Caco-2 (cell line): ENCODE measurements at regions not wholly inside any gene's neighbourhood (a gene's known extent, or its start where the extent isn't known, plus 50 kb on each side); places are given as distances from the start of the nearest gene placed in this dataset.

Experiments used
- BruUV-seq: library from RNA; stranded (reverse); fragments of 400-500 nt; replicated peaks from 2 replicates; lab custom pipeline; 2021; lab: Mats Ljungman, UMichigan
- CTCF ChIA-PET: fragments of 300-600 bp; sonication (Branson Sonifier 250); formaldehyde crosslinking; loops from one replicate; lab custom pipeline; 2022; ENCODE audit warnings: antibody characterized with exemption; lab: Charles Lee
- POLR2A ChIA-PET: fragments of 300-600 bp; sonication (Branson Sonifier 250); formaldehyde crosslinking; loops from one replicate; lab custom pipeline; 2022; ENCODE audit warnings: antibody characterized with exemption; lab: Charles Lee
- DNase-seq, 2 experiments: peaks; one replicate each; pipeline versions ENCODE4 v3.0.0 to v3.0.0-alpha.2; 2020 to 2022
- H3K27me3 ChIP-seq: replicated peaks from 2 replicates; pipeline ENCODE4 v1.6.0; 2011; ENCODE audit warnings: low read length; ENCODE audit not compliant: control insufficient read depth, insufficient read depth
- H3K36me3 ChIP-seq: 2 replicates; pipeline ENCODE4 v1.5.1; 2011; ENCODE audit warnings: low read length; ENCODE audit not compliant: control insufficient read depth, insufficient read depth
- H3K4me1 ChIP-seq: fragments of 250-450 bp; sonication (Bioruptor Pico); 2 replicates; pipeline ENCODE4 v1.5.1; 2020; ENCODE audit warnings: mild to moderate bottlenecking
- H3K4me3 ChIP-seq: 2 replicates; pipeline ENCODE4 v1.5.1; 2011; ENCODE audit warnings: low read depth, mild to moderate bottlenecking, control low read depth, low read length
- H3K9me3 ChIP-seq: fragments of 250-450 bp; sonication (Bioruptor Pico); 2 replicates; pipeline ENCODE4 v1.5.1; 2020; ENCODE audit warnings: mild to moderate bottlenecking, moderate library complexity
- H3K27ac Mint-ChIP-seq: one replicate; pipeline ENCODE4 v1.8.0; 2022; ENCODE audit warnings: mixed read lengths; ENCODE audit not compliant: unreplicated experiment
- H3K27me3 Mint-ChIP-seq: one replicate; pipeline ENCODE4 v1.8.0; 2022; ENCODE audit warnings: mixed read lengths; ENCODE audit not compliant: insufficient read depth, unreplicated experiment
- H3K36me3 Mint-ChIP-seq: one replicate; pipeline ENCODE4 v1.8.0; 2022; ENCODE audit warnings: mild to moderate bottlenecking, mixed read lengths; ENCODE audit not compliant: insufficient read depth, unreplicated experiment
- H3K4me1 Mint-ChIP-seq: one replicate; pipeline ENCODE4 v1.8.0; 2022; ENCODE audit warnings: low read depth, mixed read lengths; ENCODE audit not compliant: unreplicated experiment
- H3K4me3 Mint-ChIP-seq: one replicate; pipeline ENCODE4 v1.8.0; 2022; ENCODE audit warnings: mild to moderate bottlenecking, moderate library complexity, mixed read lengths; ENCODE audit not compliant: unreplicated experiment
- H3K9me3 Mint-ChIP-seq: one replicate; pipeline ENCODE4 v1.8.0; 2022; ENCODE audit warnings: mixed read lengths; ENCODE audit not compliant: unreplicated experiment
- intact Hi-C: fragments of 100-400 bp; cut with micrococcal nuclease; formaldehyde crosslinking; loops from one replicate; pipeline ENCODE4 v1.10.0; 2022; ENCODE audit not compliant: unreplicated experiment
- TF ChIP-seq, protein P1 (sequence below), 2 experiments: fragments of 200-600 bp in 1 of 2; IDR thresholded peaks; 1 replicate in 1 of 2; 2 replicates in 1 of 2; pipeline versions ENCODE4 v1.5.1 to v1.8.0; 2011 to 2022; ENCODE audit warnings: antibody characterized with exemption in 1 of 2, control low read depth in 1 of 2, inconsistent platforms in 1 of 2, low read depth in 1 of 2, low read length in 1 of 2, mild to moderate bottlenecking in 1 of 2, moderate library complexity in 1 of 2; ENCODE audit not compliant: insufficient read depth in 1 of 2, severe bottlenecking in 1 of 2, unreplicated experiment in 1 of 2

GRCh38 chr2:181165199-181165868 is 184.9 kb downstream of the UBE2E3 start:
- Histone ChIP-seq H3K4me3 (no peak overlapping the region), H3K27me3 (no peaks in the 10 kb centered on the region), H3K36me3 (no peaks in the 10 kb centered on the region), H3K4me1 (no peaks in the 10 kb centered on the region), H3K9me3 (no peaks in the 10 kb centered on the region)
- intact Hi-C loops: no loop called here
- ChIA-PET CTCF (no interaction called here), POLR2A (no interaction called here)
- Mint-ChIP-seq H3K27ac (no peak overlapping the region), H3K4me1 (no peaks in the 10 kb centered on the region), H3K27me3 (no peaks in the 10 kb centered on the region), H3K9me3 (no peaks in the 10 kb centered on the region), H3K36me3 (no peaks in the 10 kb centered on the region), H3K4me3 (no peak overlapping the region)
- no peak for DNase-seq
- TF ChIP-seq, protein P1, sequence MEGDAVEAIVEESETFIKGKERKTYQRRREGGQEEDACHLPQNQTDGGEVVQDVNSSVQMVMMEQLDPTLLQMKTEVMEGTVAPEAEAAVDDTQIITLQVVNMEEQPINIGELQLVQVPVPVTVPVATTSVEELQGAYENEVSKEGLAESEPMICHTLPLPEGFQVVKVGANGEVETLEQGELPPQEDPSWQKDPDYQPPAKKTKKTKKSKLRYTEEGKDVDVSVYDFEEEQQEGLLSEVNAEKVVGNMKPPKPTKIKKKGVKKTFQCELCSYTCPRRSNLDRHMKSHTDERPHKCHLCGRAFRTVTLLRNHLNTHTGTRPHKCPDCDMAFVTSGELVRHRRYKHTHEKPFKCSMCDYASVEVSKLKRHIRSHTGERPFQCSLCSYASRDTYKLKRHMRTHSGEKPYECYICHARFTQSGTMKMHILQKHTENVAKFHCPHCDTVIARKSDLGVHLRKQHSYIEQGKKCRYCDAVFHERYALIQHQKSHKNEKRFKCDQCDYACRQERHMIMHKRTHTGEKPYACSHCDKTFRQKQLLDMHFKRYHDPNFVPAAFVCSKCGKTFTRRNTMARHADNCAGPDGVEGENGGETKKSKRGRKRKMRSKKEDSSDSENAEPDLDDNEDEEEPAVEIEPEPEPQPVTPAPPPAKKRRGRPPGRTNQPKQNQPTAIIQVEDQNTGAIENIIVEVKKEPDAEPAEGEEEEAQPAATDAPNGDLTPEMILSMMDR (IDR thresholded peaks at IDR 0.05; ENCODE audit: insufficient read depth in 1 of 2, low read depth in 1 of 2, low read length in 1 of 2, severe bottlenecking in 1 of 2, unreplicated experiment in 1 of 2): no peak
- no TSS peak for BruUV-seq

GRCh38 chr2:181169503-181169902 is 189.1 kb downstream of the UBE2E3 start:
- H3K36me3 Mint-ChIP-seq: no peaks in the 10 kb centered on the region
- no peak overlapping the region for H3K4me3 Mint-ChIP-seq
- H3K27me3 Mint-ChIP-seq: no peaks in the 10 kb centered on the region
- Histone ChIP-seq H3K4me1 (no peaks in the 10 kb centered on the region), H3K27me3 (no peaks in the 10 kb centered on the region), H3K36me3 (no peaks in the 10 kb centered on the region), H3K9me3 (no peaks in the 10 kb centered on the region), H3K4me3 (no peak overlapping the region)
- no peaks in the 10 kb centered on the region for H3K4me1 Mint-ChIP-seq
- intact Hi-C loops: no loop called here
- TF ChIP-seq, protein P1 (IDR thresholded peaks at IDR 0.05; ENCODE audit: insufficient read depth in 1 of 2, low read depth in 1 of 2, low read length in 1 of 2, severe bottlenecking in 1 of 2, unreplicated experiment in 1 of 2): no peak
- CTCF ChIA-PET: no interaction called here
- DNase-seq: no peak
- BruUV-seq: no TSS peak
- H3K27ac Mint-ChIP-seq: no peak overlapping the region
- no peaks in the 10 kb centered on the region for H3K9me3 Mint-ChIP-seq
- POLR2A ChIA-PET: no interaction called here

GRCh38 chr2:181170256-181170655 is 189.9 kb downstream of the UBE2E3 start:
- TF ChIP-seq, protein P1 (IDR thresholded peaks at IDR 0.05; ENCODE audit: insufficient read depth in 1 of 2, low read depth in 1 of 2, low read length in 1 of 2, severe bottlenecking in 1 of 2, unreplicated experiment in 1 of 2): no peak
- H3K36me3 ChIP-seq: no peaks in the 10 kb centered on the region
- H3K4me1 ChIP-seq: no peaks in the 10 kb centered on the region
- BruUV-seq: no TSS peak
- no peak overlapping the region for H3K4me3 Mint-ChIP-seq
- H3K9me3 Mint-ChIP-seq: no peaks in the 10 kb centered on the region
- H3K4me1 Mint-ChIP-seq: no peaks in the 10 kb centered on the region
- no peaks in the 10 kb centered on the region for H3K9me3 ChIP-seq
- H3K36me3 Mint-ChIP-seq: no peaks in the 10 kb centered on the region
- no peak overlapping the region for H3K27ac Mint-ChIP-seq
- H3K4me3 ChIP-seq: no peak overlapping the region
- intact Hi-C loops: no loop called here
- POLR2A ChIA-PET: no interaction called here
- H3K27me3 ChIP-seq: no peaks in the 10 kb centered on the region
- H3K27me3 Mint-ChIP-seq: peaks cover 2% of the 10 kb centered on the region
- CTCF ChIA-PET: no interaction called here
- no peak for DNase-seq
